Ishikawa (cell line): ENCODE measurements at regions not wholly inside any gene's neighbourhood (a gene's known extent, or its start where the extent isn't known, plus 50 kb on each side); places are given as distances from the start of the nearest gene placed in this dataset.

Experiments
- EGR1 ChIP-seq: IDR thresholded peaks from 2 replicates; pipeline ENCODE4 v1.6.1; 2012
- EP300 ChIP-seq: IDR thresholded peaks from 2 replicates; pipeline ENCODE4 v1.6.1; 2012; ENCODE audit warnings: borderline replicate concordance
- REST ChIP-seq: IDR thresholded peaks from 2 replicates; pipeline ENCODE4 v1.6.1; 2012; ENCODE audit warnings: low read depth, mild to moderate bottlenecking
- TAF1 ChIP-seq: IDR thresholded peaks from 2 replicates; pipeline ENCODE4 v1.6.1; 2012; ENCODE audit warnings: low read depth, mild to moderate bottlenecking
- TCF12 ChIP-seq: IDR thresholded peaks from 2 replicates; pipeline ENCODE4 v1.6.1; 2012; ENCODE audit warnings: low read depth
- ZBTB7A ChIP-seq: IDR thresholded peaks from 2 replicates; pipeline ENCODE4 v1.6.1; 2012; ENCODE audit warnings: low read depth
- TF ChIP-seq, protein P1 (sequence below): IDR thresholded peaks from 2 replicates; pipeline ENCODE4 v1.6.1; 2012

GRCh38 chr6:81648502-81648901 is 104.0 kb downstream of the TENT5A start:
- no peak for TF ChIP-seq TAF1
- no peak for TF ChIP-seq EGR1
- no peak for TF ChIP-seq REST
- no peak for TF ChIP-seq TCF12
- TF ChIP-seq, protein P1, sequence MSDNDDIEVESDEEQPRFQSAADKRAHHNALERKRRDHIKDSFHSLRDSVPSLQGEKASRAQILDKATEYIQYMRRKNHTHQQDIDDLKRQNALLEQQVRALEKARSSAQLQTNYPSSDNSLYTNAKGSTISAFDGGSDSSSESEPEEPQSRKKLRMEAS = no peak
- TF ChIP-seq ZBTB7A = no peak
- TF ChIP-seq EP300 = no peak
